ENCODE measurements at regions not wholly inside any gene's neighbourhood (a gene's known extent, or its start where the extent isn't known, plus 50 kb on each side); places are given as distances from the start of the nearest gene placed in this dataset.
"Not testable (repeated sequence)": the region's sequence is repeated elsewhere in the genome, so short reads cannot be mapped to it uniquely, and the experiment has no call there.

- DNase-seq = no peak
These were observed 263.4 kb upstream of the MEIS1 start for GRCh38 chr2:66171530-66171929.

DNA sequence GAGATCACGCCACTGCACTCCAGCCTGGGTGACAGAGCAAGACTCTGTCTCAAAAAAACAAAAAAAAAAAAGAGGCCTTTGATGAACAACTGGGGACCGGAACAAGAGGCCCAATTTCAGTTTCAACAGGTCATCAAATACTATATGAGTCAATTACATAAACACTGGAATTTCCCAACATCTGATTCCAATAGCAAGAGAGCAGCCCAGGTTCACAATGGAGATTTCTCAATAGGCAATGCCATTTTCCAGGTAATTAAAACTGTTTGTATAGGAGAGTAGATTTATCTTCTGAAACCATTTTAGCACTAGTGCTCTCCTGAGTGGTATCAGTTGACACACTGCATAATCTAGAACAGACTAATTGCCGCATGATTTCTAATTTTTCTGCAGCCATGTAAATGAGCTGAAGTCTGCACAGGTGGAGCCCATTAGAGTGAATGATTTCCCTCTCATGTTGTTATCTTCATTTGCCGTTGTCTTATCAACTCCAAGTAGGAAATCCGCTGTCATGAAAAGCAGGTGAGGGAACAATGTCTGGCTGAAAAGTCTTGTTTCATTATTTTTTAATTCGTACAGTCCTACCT, 264.1 kb upstream of the MEIS1 start:
- DNase-seq = no peak

DNA sequence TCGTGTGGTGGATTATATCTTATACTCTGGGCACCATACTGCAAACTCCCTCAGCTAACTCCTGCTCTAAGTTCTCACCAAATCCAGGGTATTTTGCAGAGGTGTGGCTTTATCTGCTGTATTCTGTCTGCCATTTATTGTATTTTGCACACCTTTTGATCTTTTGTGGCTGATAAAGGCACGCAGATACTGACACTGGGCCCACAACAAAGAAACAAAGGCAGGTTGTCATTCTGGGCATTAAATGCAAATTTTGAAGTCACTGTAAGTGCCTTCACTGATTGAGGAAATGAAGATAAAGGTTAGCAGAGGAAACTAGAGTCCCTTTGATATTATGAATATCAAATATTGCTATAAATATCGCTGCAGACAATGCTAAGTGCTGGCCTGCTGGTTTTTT, 265.8 kb upstream of the MEIS1 start:
- DNase-seq = no peak

- no peak for DNase-seq
These were observed 270.5 kb upstream of the MEIS1 start for GRCh38 chr2:66164470-66164869.

DNA sequence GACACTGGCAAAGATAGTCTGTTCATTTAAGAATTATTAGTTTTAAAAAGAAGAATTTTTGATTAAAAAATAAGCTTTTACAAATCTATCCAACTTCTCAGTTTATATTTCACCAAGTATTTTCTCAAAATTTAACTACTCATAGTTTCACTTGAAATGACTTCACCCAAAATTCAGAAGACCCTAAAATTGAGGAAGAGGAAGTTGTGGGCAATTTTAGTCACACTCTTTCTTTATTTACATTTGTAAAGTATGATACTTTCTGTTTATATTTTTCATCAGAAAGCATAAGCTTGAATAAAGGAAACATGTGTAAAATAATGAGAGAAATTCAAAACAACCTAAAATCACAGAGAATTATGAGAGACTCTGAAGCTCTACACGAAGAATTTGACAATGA, 278.8 kb upstream of the MEIS1 start:
- no peak for DNase-seq

DNA sequence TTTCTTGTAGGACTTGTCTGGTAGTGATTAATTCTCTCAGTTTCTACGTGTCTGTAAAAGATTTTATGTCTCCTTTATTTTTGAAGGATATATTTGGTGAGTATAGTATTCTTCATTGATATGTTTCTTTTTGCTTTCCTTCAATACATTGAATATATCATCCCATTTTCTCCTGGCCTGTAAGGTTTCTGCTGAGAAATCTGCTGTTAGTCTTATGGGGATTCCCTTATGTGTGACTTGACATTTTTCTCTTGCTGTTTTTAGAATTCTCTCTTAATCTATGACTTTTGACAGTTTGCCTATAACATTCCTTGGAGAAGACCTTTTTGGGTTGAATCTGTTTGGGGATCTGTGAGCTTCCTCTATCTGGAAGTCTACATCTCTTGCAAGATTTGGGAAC, 281.0 kb upstream of the MEIS1 start:
- DNase-seq = no peak

DNA sequence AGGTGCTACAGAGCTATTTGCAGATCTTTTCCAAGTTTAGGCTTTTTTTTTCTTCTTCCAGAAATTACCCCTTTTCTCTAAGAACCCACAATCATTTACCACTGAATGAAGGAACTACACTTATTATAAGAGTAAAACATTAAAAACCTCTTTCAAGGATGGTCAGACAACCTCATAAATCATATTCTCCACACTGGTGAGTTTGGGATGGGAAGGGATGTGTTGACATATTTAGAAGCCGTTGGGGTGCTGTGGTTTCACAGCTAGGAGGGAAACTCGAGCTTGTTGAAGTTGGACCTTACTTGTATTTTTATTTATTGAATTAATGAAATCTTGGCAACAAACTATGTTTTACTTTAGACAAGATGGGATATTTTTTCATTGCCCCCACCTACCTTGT, 289.4 kb upstream of the MEIS1 start:
- no peak for DNase-seq

DNA sequence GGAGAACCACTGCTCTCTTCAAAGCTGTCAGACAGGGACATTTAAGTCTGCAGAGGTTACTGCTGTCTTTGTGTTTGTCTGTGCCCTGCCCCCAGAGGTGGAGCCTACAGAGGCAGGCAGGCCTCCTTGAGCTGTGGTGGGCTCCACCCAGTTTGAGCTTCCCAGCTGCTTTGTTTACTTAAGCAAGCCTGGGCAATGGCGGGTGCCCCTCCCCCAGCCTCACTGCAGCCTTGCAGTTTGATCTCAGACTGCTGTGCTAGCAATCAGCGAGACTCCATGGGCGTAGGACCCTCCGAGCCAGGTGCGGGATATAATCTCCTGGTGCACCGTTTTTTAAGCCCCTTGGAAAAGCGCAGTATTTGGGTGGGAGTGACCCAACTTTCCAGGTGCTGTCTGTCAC, 290.6 kb upstream of the MEIS1 start:
- DNase-seq = not testable (repeated sequence)

DNA sequence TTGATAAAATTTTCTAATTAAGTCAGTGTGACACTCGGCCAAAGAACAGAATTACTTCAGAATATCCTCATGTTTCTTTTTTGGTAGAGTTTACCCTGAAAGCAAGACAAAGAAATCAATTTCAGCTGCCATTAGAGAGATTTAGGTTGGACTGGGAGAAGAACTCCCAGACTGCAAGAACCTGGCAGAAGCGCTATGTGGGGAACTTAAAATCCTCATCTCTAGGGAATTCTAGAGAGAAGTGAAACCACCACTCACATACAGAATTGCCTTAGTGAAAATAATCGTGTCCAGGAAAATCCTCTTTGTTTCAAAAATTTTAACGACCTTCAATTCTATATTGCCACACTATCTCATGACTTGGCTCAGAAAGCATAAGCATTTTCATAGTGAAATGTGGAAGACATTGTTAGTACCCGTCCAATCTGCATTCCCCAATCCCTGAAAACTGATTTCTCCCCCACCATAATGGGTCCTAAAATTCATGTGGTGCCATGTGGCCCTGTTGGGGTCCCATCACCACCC, 297.3 kb upstream of the MEIS1 start:
- DNase-seq = no peak

DNA sequence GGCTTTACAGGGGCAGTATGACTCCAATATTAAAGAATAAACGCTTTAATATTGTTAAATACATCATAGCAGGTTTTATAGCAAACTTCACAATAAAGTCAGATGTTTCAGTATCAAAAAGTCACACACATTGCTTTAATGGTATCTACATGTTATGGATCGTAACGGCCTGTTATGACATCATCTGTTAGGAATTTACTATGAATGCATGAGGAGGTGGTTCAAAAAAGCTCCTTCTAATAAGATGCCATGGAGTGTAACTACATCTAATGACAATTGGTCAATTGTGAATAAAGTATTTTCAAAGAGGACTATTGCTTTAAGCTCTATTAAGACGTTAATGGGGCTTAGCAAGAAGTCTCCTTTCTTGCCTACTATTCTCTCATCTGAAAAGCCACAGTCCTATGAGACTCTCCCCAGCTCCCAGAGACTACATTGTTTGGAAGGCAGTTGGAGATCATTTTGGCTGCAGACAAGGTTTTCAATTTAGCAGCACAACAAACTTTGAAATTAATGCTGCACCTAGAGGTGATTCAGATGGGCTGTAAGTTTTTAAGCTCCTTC, 300.7 kb upstream of the MEIS1 start:
- no peak for DNase-seq

DNA sequence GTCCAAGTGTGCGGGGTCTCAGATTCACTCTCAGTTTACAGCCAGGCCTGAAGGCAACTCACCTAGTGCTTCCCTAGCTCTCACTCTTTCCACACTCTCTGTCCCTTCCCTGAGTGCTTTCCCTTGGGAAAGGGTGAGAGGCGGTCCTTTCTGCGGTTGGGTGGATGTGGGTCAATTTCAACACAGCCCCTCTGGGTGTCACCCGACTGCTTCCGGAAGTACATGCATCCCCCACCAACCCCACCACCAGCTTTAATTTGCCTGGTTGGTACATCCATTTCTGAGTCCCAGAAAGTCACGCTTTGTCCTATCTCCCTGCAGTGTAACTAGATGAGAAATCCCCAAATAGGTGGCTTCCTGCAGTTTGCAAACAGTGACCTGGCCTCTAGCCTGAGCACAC, 307.3 kb upstream of the MEIS1 start:
- DNase-seq = no peak

- DNase-seq = no peak
These were observed 307.9 kb upstream of the MEIS1 start for GRCh38 chr2:66127061-66127460.

- DNase-seq = no peak
These were observed 309.0 kb upstream of the MEIS1 start for GRCh38 chr2:66125951-66126350.

DNA sequence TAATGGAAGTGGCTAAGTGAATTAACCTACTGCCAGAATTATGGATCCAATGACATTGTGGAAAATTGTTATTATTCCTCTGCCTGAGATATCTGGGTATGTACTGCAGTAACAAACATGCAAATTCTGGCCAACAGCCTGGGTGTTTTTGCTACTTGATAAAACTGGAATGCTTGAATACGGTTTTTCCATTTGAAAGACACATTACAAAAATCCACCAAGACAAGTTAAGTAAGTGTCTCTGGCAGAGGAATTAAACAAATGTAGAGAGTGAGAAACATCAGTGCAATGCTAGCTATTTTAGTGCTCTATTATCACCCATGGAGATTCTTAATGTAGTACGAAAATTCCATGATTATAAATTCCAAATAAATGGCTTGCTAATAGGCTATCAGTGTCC, 312.4 kb upstream of the MEIS1 start:
- DNase-seq = no peak

- no peak for DNase-seq
These were observed 313.0 kb upstream of the MEIS1 start for GRCh38 chr2:66121946-66122345.

DNA sequence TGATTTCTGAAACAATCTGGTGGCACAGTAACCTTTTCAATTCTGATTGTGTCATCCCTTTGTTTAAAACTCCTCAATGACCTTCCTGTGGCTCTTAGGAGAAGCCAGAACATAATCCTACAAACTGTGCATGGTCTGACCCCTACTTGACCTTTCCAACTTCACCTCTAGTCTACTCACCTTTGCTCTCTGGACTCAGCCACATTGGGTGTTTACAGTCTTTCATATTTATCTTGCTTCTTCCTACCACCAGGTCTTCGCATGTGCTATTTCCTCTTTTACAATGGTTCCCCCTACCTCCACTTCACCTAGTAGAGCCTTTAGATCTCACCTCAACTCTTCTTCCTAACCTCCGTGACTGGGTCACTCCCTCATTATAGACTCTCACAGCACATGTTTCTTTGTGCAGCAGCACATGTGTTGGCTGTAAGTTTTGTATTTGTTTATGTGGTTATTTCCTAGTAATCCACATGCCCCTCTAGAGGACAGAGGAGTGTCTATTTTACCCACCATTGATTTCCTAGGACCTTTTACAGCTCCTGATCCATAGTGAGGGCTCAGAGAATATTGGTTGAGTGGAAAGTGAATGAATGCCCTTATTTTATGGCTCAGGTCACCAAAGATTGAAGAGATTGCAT, 320.8 kb upstream of the MEIS1 start:
- no peak for DNase-seq

DNA sequence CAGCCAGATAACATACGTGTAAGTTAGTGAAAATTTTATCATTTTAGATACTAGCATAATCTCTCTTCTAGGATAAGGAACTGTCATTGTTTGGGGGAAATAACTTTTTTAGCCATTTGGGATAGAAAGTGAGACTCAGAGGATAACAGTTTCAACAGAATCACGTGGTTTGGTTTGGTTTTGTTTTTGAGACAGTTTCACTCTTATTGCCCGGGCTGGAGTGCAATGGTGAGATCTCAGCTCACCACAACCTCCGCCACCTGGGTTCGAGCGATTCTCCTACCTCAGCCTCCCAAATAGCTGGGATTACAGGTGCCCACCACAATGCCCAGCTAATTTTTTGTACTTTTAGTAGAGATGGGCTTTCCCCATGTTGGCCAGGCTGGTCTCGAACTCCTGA, 323.2 kb upstream of the MEIS1 start:
- no peak for DNase-seq

DNA sequence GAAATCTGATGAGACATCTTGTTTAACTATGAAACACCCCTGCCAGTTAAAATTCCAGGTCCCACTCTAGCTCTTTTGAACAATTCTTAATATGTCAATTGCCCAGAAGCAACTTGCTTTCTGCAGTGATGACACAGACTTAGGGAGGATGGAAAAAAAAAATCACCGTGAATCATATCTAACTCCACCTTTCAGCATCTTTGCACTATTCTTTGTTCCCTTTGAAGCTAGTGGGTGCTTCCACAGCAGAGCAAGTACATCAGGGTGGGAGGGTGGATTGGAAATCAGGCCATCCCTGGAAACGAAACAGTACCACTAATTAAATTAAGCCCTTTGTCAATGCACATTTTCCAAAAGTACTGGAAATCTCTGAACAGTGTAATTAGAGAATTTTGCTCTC, 324.3 kb upstream of the MEIS1 start:
- DNase-seq = no peak

GRCh38 chr2:66110086-66110485, 324.8 kb upstream of the MEIS1 start:
- no peak for DNase-seq

GRCh38 chr2:66109419-66109818, 325.5 kb upstream of the MEIS1 start:
- DNase-seq = no peak

GRCh38 chr2:66105066-66105753, 329.7 kb upstream of the MEIS1 start:
- no peak for DNase-seq

DNA sequence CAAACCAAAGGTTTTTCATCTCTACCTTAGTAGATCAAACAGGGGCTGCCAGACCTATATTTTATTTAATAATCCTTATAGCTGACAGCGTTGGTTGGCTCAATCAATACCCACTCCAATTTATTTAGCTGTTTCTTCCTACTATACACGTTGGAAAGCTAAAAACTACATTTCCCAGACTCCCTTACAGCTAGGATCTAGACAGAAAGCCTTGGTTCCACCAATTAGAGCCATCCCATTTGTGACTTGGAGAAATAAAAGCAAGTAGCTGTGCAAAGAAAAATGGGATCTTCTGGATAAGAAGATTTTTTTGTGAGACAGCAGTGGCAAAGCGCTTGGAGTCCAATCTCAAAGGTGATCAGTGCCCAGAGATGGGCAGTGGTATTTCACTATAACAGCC, 331.3 kb upstream of the MEIS1 start:
- no peak for DNase-seq

DNA sequence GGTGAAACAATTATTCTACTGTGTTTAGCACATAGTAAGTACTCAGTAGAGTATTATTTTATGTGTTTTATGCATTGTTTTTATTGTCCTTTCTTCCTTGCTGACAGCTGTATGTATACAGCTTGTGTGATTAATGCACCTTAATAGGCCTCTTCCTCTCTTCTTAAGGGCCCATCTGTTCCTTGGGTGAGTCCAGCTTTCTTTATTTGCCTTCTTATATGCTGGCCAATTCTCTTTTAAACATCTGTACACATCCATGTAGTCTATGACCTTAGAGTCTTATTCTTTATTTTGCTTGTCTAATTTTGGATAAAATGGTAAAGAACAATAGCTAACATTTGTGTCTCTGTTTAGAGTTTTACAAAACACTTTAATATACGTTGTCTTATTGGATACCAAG, 333.7 kb upstream of the MEIS1 start:
- no peak for DNase-seq

GRCh38 chr2:66095820-66096345, 339.0 kb upstream of the MEIS1 start:
- DNase-seq = no peak

Measured in activated CD8-positive, alpha-beta memory T cell treated with anti-CD3 and anti-CD28 coated beads, Interleukin-2, amount 50 U/mL, for 48 hours (primary cell).